Trophoblast cell (in vitro differentiated cells and primary cell): ENCODE measurements at regions not wholly inside any gene's neighbourhood (a gene's known extent, or its start where the extent isn't known, plus 50 kb on each side); places are given as distances from the start of the nearest gene placed in this dataset.

Experiments used
- DNase-seq, 2 donors: peaks; one replicate each; pipeline ENCODE4 v3.0.0-alpha.2; 2016
- H2AFZ ChIP-seq: 2 replicates; pipeline ENCODE4 v1.6.1; 2013; ENCODE audit warnings: low read length, moderate library complexity, mild to moderate bottlenecking; ENCODE audit not compliant: insufficient read depth, poor library complexity
- H2AK5ac ChIP-seq: 2 replicates; pipeline ENCODE4 v1.6.1; 2013; ENCODE audit warnings: mild to moderate bottlenecking, low read length
- H2BK120ac ChIP-seq: 2 replicates; pipeline ENCODE4 v1.6.1; 2013; ENCODE audit warnings: low read length, mild to moderate bottlenecking, moderate library complexity; ENCODE audit not compliant: insufficient read depth, poor library complexity
- H2BK12ac ChIP-seq: 2 replicates; pipeline ENCODE4 v1.6.1; 2013; ENCODE audit warnings: mild to moderate bottlenecking, low read length, moderate library complexity
- H2BK5ac ChIP-seq: 2 replicates; pipeline ENCODE4 v1.6.1; 2013; ENCODE audit warnings: low read length, low read depth, moderate library complexity, mild to moderate bottlenecking; ENCODE audit not compliant: poor library complexity
- H3K14ac ChIP-seq: 2 replicates; pipeline ENCODE4 v1.6.1; 2013; ENCODE audit warnings: mild to moderate bottlenecking, low read length
- H3K18ac ChIP-seq: 2 replicates; pipeline ENCODE4 v1.6.1; 2013; ENCODE audit warnings: mild to moderate bottlenecking, low read length
- H3K23ac ChIP-seq: 2 replicates; pipeline ENCODE4 v1.6.1; 2013; ENCODE audit warnings: low read length
- H3K27ac ChIP-seq: 2 replicates; pipeline ENCODE4 v1.5.1; 2013; ENCODE audit warnings: low read depth, mild to moderate bottlenecking, inconsistent platforms, low read length, moderate library complexity
- H3K27me3 ChIP-seq: 2 replicates; pipeline ENCODE4 v1.6.1; 2013; ENCODE audit warnings: inconsistent platforms, mild to moderate bottlenecking, low read length, moderate library complexity; ENCODE audit not compliant: insufficient read depth
- H3K36me3 ChIP-seq, 2 experiments: 1 replicate in 1 of 2; 2 replicates in 1 of 2; pipeline ENCODE4 v1.6.1; 2013; ENCODE audit warnings: low read length in 2 of 2, mild to moderate bottlenecking in 2 of 2, moderate library complexity in 1 of 2; ENCODE audit not compliant: insufficient read depth in 2 of 2, control insufficient read depth in 1 of 2
- H3K4ac ChIP-seq: 2 replicates; pipeline ENCODE4 v1.6.1; 2013; ENCODE audit warnings: low read depth, mild to moderate bottlenecking, low read length, moderate library complexity
- H3K4me1 ChIP-seq, 2 experiments: 1 replicate in 1 of 2; 2 replicates in 1 of 2; pipeline ENCODE4 v1.6.1; 2013; ENCODE audit warnings: low read length in 2 of 2, mild to moderate bottlenecking in 2 of 2, moderate library complexity in 1 of 2; ENCODE audit not compliant: insufficient read depth in 2 of 2, control insufficient read depth in 1 of 2
- H3K4me2 ChIP-seq: 2 replicates; pipeline ENCODE4 v1.6.1; 2013; ENCODE audit warnings: inconsistent platforms, mild to moderate bottlenecking, low read length, moderate library complexity
- H3K4me3 ChIP-seq: 2 replicates; pipeline ENCODE4 v1.5.1; 2013; ENCODE audit warnings: mild to moderate bottlenecking, low read depth, low read length, inconsistent platforms
- H3K79me1 ChIP-seq: one replicate; pipeline ENCODE4 v1.6.1; 2013; ENCODE audit warnings: low read length
- H3K79me2 ChIP-seq: 2 replicates; pipeline ENCODE4 v1.6.1; 2013; ENCODE audit warnings: low read length, mild to moderate bottlenecking; ENCODE audit not compliant: control insufficient read depth, insufficient read depth, poor library complexity
- H3K9ac ChIP-seq: 2 replicates; pipeline ENCODE4 v1.6.1; 2013; ENCODE audit warnings: mild to moderate bottlenecking, low read length
- H3K9me3 ChIP-seq: 2 replicates; pipeline ENCODE4 v1.6.1; 2013; ENCODE audit warnings: low read depth, mild to moderate bottlenecking, control low read depth, inconsistent platforms, low read length; ENCODE audit not compliant: insufficient read depth
- H4K12ac ChIP-seq: 2 replicates; pipeline ENCODE4 v1.6.1; 2013; ENCODE audit warnings: low read depth, mild to moderate bottlenecking, low read length, moderate library complexity
- H4K8ac ChIP-seq: 2 replicates; pipeline ENCODE4 v1.6.1; 2013; ENCODE audit warnings: low read depth, mild to moderate bottlenecking, low read length, moderate library complexity
- H4K91ac ChIP-seq: one replicate; pipeline ENCODE4 v1.6.1; 2013; ENCODE audit warnings: low read depth, mild to moderate bottlenecking, low read length, moderate library complexity
- WGBS: extraction: QIAGEN DNeasy Blood & Tissue Kit; methylation state at CpG from one replicate; pipeline ENCODE4 v1.1.7; 2013; ENCODE audit warnings: missing lambda C conversion rate; ENCODE audit not compliant: insufficient read length, insufficient coverage; ENCODE audit errors: extremely low coverage; 5-methylcytosine and 5-hydroxymethylcytosine counted together

GRCh38 chr2:175605640-175606009, 396.4 kb downstream of the LNPK start:
- H3K14ac ChIP-seq: no peak overlapping the region
- H3K36me3 ChIP-seq: no peaks in the 10 kb centered on the region
- H3K79me1 ChIP-seq: no peaks in the 10 kb centered on the region
- no peak overlapping the region for H2AFZ ChIP-seq
- no peak overlapping the region for H3K27ac ChIP-seq
- H3K23ac ChIP-seq: no peak overlapping the region
- no peaks in the 10 kb centered on the region for H3K27me3 ChIP-seq
- no peaks in the 10 kb centered on the region for H3K9me3 ChIP-seq
- whole genome bisulfite sequencing: no CpG with 5 or more reads among the region's 5 CpGs
- H3K79me2 ChIP-seq: no peaks in the 10 kb centered on the region
- DNase-seq: no peak
- no peak overlapping the region for H2BK120ac ChIP-seq
- no peak overlapping the region for H2BK12ac ChIP-seq
- H3K4me1 ChIP-seq: peaks cover 2 to 4% of the 10 kb centered on the region in 2 experiments
- H3K4me2 ChIP-seq: no peak overlapping the region
- H4K91ac ChIP-seq: no peak overlapping the region
- no peak overlapping the region for H3K4ac ChIP-seq
- H4K12ac ChIP-seq: no peak overlapping the region
- no peak overlapping the region for H4K8ac ChIP-seq
- no peak overlapping the region for H3K18ac ChIP-seq
- no peak overlapping the region for H2AK5ac ChIP-seq
- H2BK5ac ChIP-seq: no peak overlapping the region
- no peak overlapping the region for H3K4me3 ChIP-seq
- H3K9ac ChIP-seq: no peak overlapping the region

- Histone ChIP-seq H4K8ac (no peak overlapping the region), H2AFZ (no peak overlapping the region), H3K18ac (no peak overlapping the region), H3K4ac (no peak overlapping the region), H2AK5ac (no peak overlapping the region), H3K14ac (no peak overlapping the region), H3K4me2 (no peak overlapping the region), H3K23ac (no peak overlapping the region), H3K79me1 (no peaks in the 10 kb centered on the region), H3K27me3 (no peaks in the 10 kb centered on the region), H2BK5ac (no peak overlapping the region), H3K9ac (no peak overlapping the region), H3K4me1 (peaks cover 2 to 10% of the 10 kb centered on the region in 2 experiments), H4K12ac (no peak overlapping the region), H2BK12ac (no peak overlapping the region), H3K9me3 (no peaks in the 10 kb centered on the region), H3K36me3 (no peaks in the 10 kb centered on the region), H2BK120ac (no peak overlapping the region), H3K4me3 (no peak overlapping the region), H3K27ac (no peak overlapping the region), H3K79me2 (no peaks in the 10 kb centered on the region), H4K91ac (no peak overlapping the region)
- WGBS: no CpG with 5 or more reads among the region's 1 CpG
- DNase-seq: no peak
Measured at GRCh38 chr2:175601969-175602368, 400.1 kb downstream of the LNPK start.

DNA sequence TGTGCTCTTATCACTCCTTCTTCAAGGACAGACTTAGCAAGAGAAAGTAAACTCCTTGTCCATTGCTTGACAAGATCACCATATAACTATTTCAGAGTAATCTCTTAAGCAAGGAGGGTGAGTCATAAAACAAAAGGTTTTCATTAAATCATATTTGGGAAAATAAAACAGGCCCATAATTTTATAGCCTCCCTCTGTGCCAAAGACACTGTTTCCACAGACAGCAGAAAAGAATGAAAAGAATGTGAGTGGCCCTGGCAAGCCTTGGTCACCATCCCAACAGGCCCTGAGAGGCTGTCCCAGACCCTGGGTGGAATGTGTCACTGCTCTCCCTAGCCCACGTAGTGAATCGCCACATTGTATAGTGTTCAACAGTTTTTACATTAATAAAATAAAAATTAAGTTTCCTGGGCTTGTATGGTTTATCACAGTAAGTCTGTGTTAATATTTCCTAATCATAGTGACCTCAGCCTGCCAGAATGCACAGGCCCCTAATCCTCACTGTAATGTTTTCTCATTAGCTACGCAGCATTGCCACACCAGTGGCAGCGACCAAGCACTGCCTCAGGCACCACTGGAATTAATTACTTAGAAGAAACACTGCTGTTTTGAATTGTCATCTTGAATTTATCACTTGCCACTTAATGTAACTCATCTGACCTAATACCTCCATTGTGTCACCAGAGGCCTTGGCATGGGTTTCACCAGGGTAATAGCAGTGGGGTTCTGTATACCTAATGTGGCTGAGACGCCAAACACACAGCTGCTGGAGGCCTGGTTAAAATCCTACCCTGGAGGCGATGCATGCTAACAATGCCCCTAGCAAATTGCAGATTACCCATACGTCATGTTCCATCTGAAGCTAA, 401.9 kb downstream of the LNPK start:
- Histone ChIP-seq H3K27me3 (no peaks in the 10 kb centered on the region), H3K4me1 (peaks cover 0 to 7% of the 10 kb centered on the region in 2 experiments), H3K9ac (no peak overlapping the region), H2AFZ (no peak overlapping the region), H2BK5ac (no peak overlapping the region), H3K4ac (no peak overlapping the region), H3K4me2 (no peak overlapping the region), H2BK12ac (no peak overlapping the region), H3K79me2 (no peaks in the 10 kb centered on the region), H3K79me1 (no peaks in the 10 kb centered on the region), H3K23ac (no peak overlapping the region), H2BK120ac (no peak overlapping the region), H3K4me3 (no peak overlapping the region), H4K91ac (no peak overlapping the region), H4K12ac (no peak overlapping the region), H2AK5ac (no peak overlapping the region), H3K18ac (no peak overlapping the region), H3K14ac (no peak overlapping the region), H3K9me3 (no peaks in the 10 kb centered on the region), H3K27ac (no peak overlapping the region), H4K8ac (no peak overlapping the region), H3K36me3 (no peaks in the 10 kb centered on the region)
- no CpG with 5 or more reads among the region's 7 CpGs for WGBS
- peak; percentile 72 to 78 for DNase-seq

DNA sequence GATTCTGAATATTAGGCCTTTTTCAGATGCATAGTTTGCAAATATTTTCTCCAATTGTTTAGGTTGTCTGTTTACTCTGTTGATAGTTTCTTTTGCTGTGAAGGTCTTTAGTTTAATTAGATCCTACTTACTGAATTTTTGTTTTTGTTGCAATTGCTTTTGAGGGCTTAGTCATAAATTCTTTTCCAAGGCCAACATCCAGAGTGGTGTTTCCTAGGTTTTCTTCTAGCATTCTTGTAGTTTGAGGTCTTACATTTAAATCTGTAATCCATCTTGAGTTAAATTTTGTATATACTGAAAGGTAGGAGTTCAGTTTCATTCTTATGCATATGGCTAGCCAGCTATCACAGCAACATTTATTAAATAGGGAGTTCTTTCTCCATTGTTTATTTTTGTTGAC, 404.8 kb downstream of the LNPK start:
- Histone ChIP-seq H4K12ac (no peak overlapping the region), H3K4me2 (no peak overlapping the region), H3K4me3 (no peak overlapping the region), H3K79me1 (no peaks in the 10 kb centered on the region), H3K4ac (no peak overlapping the region), H2AFZ (no peak overlapping the region), H3K27ac (no peak overlapping the region), H3K36me3 (no peaks in the 10 kb centered on the region), H4K91ac (no peak overlapping the region), H2AK5ac (no peak overlapping the region), H3K18ac (no peak overlapping the region), H4K8ac (no peak overlapping the region), H3K79me2 (no peaks in the 10 kb centered on the region), H3K27me3 (no peaks in the 10 kb centered on the region), H2BK120ac (no peak overlapping the region), H2BK12ac (no peak overlapping the region), H3K4me1 (peaks cover 0 to 7% of the 10 kb centered on the region in 2 experiments), H3K9me3 (no peaks in the 10 kb centered on the region), H3K14ac (no peak overlapping the region), H2BK5ac (no peak overlapping the region), H3K9ac (no peak overlapping the region), H3K23ac (no peak overlapping the region)
- DNase-seq: no peak
